Spleen (tissue), 7 donors: ENCODE measurements at regions not wholly inside any gene's neighbourhood (a gene's known extent, or its start where the extent isn't known, plus 50 kb on each side); places are given as distances from the start of the nearest gene placed in this dataset.
"Not testable (repeated sequence)": the region's sequence is repeated elsewhere in the genome, so short reads cannot be mapped to it uniquely, and the experiment has no call there.

ENCODE experiments used
- POLR2AphosphoS5 ChIP-seq, 3 donors: sonication (generic); formaldehyde crosslinking; IDR thresholded peaks; one replicate each; pipeline ENCODE4 v1.5.1; 2017; ENCODE audit warnings: antibody characterized with exemption in 3 of 3
- TF ChIP-seq, protein P1 (sequence below), 11 experiments: fragments of 200-600 bp in 7 of 11; fragments of 450-650 bp in 4 of 11; sonication (generic) in 4 of 11; IDR thresholded peaks in 8 of 11; conservative IDR thresholded peaks in 3 of 11; 1 replicate in 7 of 11; 2 replicates in 4 of 11; pipeline versions ENCODE4 v1.4.0 to v1.8.0; 2016 to 2021; ENCODE audit warnings: antibody characterized with exemption in 11 of 11, inconsistent platforms in 4 of 11, mild to moderate bottlenecking in 1 of 11
- donor health status: DM: no; HTN: no; CAD: no; lungs with moderate emphysema.
- donor health status: DM: no; HTN: no; CAD: no.
- donor health status: DM: no; HTN: no; CAD: no.

DNA sequence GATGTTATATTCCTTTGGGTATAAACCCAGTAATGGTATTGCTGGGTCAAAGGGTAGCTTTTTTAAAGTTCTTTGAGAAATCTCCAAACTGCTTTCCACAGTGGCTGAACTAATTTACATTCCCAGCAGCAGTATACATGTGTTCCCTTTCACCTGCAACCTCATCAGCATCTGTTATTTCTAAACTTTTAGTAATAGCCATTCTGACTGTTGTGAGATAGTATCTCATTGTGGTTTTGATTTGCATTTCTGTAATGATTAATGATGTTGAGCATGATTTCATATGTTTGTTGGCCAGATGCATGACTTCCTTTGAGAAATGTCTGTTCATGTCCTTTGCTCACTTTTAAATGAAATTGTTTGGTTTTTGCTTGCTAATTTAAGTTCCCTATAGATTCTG is 553.1 kb downstream of the SLCO4C1 start:
- not testable (repeated sequence) for TF ChIP-seq POLR2AphosphoS5 (IDR thresholded peaks at IDR 0.05)
- TF ChIP-seq, protein P1, sequence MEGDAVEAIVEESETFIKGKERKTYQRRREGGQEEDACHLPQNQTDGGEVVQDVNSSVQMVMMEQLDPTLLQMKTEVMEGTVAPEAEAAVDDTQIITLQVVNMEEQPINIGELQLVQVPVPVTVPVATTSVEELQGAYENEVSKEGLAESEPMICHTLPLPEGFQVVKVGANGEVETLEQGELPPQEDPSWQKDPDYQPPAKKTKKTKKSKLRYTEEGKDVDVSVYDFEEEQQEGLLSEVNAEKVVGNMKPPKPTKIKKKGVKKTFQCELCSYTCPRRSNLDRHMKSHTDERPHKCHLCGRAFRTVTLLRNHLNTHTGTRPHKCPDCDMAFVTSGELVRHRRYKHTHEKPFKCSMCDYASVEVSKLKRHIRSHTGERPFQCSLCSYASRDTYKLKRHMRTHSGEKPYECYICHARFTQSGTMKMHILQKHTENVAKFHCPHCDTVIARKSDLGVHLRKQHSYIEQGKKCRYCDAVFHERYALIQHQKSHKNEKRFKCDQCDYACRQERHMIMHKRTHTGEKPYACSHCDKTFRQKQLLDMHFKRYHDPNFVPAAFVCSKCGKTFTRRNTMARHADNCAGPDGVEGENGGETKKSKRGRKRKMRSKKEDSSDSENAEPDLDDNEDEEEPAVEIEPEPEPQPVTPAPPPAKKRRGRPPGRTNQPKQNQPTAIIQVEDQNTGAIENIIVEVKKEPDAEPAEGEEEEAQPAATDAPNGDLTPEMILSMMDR (IDR thresholded peaks at IDR 0.05 in 8 of 11, conservative IDR thresholded peaks at IDR 0.05 in 3 of 11) = not testable (repeated sequence)
